ENCODE measurements at regions not wholly inside any gene's neighbourhood (a gene's known extent, or its start where the extent isn't known, plus 50 kb on each side); places are given as distances from the start of the nearest gene placed in this dataset.
"Not testable (repeated sequence)": the region's sequence is repeated elsewhere in the genome, so short reads cannot be mapped to it uniquely, and the experiment has no call there.

DNA sequence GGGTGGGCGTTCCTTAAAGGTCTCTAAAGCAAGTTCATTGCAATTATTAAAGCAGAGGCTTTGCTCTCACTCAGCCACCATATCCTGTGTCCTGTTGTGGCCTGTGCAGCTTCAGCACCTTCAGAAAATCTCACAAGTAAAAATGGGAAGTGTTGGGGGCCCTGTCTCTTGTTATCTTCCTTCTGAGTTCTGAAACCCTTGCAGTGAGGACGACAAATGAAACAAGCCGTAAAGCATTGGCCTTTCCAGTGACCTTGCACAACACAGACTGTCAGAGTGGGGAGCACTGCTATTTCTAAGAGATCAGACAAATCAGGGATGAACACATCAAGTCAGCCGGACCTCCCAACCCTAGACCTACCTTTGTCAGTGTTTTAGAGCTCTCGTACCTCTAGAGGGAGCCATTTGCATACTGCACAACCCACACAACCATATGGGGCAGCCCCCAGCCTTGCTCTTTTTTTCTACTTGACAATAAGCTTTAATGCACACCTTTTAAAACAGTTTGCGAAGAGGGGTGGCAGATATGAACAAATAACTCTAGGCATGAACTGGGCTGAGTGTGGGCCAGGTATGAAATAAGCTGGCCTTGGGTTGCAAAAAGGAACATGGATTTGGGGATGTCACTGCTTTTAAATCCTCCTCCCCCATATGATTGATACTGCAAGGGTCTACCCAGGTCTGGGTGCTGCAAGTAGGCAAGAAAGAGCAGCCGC, 89.8 kb downstream of the KATNIP start:
- peak; percentile 30 for DNase-seq

- no peak for DNase-seq
Observed at GRCh38 chr16:27640277-27640600, 90.3 kb downstream of the KATNIP start.

DNA sequence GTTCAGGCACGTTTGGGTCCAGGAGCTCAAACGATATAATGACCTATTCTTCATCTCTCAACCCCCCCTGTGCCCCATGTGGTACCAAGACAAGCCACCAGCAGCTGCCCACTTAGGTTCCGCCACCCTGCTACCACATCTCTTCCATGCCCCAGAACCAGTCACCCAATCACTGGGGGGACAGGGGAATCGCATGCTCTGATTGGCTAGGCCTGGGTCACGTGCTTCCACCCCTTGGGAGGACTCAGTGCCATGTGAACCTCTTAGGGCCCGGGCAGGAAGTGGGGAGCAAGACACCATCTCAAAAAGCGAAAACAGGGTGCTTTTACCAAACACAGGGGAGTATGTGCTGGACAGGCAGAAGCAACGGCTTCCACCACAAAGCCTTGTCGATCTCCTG, 91.3 kb downstream of the KATNIP start:
- no peak for DNase-seq

DNA sequence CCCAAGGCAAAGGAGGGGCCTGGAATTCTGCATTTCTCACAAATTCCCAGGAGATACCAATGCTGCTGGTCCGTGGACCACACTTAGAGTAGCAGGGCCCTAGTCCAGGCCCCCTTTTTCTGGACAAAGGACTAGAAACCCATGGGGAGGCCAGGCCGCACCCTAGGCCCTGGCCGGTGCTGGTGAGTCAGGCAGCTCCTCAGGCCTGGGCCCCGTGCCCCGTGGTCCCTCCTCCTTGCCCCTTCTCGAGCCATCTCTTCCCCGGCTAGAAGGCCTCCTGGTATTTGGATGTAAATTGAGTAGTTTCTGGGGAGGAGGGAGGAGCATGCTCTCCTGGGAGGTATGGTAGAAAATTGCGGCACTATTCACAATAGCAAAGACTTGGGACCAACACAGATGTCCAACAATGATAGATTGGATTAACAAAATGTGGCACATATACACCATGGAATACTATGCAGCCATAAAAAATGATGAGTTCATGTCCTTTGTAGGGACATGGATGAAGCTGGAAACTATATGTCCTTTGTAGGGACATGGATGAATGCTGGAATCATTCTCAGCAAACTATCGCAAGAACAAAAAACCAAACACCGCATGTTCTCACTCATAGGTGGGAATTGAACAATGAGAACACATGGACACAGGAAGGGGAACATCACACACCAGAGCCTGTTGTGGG, 91.9 kb downstream of the KATNIP start:
- DNase-seq = not testable (repeated sequence)

DNA sequence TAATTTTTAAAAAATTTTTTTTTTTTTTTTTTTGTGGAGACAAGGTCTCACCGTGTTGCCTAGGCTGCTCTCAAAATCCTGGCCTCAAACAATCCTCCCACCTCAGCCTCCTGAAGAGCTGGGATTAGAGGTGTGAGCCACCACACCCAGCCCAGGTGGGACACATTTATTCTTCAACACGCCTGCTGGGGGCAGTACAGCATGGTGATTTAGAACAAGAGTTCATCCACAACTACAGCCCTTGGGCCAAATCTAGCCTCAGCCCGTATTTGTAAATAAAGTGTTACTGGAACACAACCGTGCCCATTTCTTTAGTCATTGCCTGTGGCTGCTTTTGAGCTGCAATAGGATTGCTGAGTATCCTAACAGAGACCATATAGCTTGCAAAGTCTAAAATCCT, 92.8 kb downstream of the KATNIP start:
- no peak for DNase-seq

- DNase-seq = no peak
Observed at GRCh38 chr16:27644165-27644564, 94.2 kb downstream of the KATNIP start.

- DNase-seq = no peak
Observed at GRCh38 chr16:27645396-27645795, 95.5 kb downstream of the KATNIP start.

GRCh38 chr16:27646806-27647205, 96.9 kb downstream of the KATNIP start:
- no peak for DNase-seq

DNA sequence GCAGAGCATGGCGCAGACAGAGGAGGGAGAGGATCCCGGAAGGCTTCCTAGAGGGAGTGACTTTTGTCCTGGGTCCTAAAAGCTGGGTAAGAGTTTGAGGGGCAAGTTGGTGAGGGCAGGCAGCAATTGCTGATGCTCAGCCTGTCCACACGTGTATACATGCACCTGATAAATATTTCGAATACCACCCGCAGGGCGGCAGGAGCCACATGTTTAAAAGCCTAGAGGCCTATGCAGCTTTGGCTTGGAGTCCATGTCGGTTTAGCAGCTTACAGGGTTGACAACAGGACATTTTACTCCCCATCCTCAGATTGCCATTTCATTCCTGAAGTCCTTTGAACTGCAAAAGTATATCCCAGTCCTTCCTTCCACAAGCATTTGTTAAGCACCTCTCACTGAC, 99.1 kb downstream of the KATNIP start:
- no peak for DNase-seq

DNA sequence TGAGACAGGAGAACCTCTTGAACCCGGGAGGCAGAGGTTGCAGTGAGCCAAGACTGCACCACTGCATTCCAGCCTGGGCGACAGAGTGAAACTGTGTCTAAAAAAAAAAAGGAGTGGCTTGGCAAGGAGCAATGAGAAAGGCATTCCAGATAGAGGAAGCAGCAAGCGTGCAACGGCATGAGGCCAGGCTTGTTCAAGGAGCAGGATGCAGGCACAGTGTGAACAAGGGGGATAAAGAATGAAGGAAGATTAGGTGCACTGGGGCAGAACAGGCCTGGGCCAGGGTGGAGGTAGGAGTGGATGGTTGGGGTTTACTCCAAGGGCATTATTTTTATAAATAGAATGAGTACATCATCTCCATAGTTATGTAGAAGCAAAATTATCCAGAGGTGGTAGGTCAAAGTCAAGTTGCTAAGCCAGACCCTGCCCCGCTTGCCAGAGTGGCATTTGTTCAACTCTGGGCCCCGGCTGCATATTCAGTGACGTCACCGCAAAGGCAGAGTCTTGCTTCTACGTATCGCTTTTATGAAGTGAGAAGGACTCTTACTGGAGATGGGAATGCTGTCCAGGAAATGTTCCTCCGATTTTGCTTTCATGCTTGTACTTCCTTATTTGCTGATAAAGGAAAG, 100.2 kb downstream of the KATNIP start:
- no peak for DNase-seq

DNA sequence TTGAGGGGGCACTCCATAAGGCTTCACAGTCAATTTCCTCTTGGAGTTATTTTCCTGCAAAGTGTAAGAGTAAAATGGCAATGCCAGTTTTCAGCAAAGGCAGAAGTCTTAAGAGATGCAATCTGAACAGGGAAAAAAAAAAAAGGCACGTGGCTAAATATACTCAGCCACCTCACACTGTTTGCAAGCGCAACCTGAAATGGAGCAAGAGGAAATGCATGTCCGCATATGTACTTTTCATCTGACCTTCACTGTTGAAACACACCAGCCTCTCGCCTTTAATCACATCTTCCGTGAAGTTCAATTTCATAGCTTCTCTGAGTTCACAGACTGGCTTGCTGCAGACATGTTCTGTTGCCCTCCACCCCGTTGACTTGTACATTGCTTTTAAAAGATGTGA, 101.4 kb downstream of the KATNIP start:
- DNase-seq = no peak

DNA sequence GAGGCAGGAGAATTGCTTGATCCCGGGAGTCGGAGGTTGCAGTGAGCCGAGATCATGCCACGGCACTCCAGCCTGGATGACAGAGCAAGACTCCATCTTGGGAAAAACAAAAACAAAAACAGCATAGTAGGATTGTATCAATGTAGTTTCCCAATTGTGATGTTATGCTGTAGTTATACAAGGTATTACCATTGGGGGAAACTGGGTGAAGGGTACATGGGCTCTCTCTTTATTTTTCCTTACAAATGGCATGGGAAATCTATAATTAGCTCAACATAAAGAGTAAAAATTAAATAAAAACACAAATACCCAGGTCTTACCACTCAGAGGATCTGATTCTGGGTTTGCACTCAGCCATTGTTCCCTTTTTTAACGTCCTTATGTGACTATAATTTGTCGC, 107.9 kb downstream of the KATNIP start:
- no peak for DNase-seq

DNA sequence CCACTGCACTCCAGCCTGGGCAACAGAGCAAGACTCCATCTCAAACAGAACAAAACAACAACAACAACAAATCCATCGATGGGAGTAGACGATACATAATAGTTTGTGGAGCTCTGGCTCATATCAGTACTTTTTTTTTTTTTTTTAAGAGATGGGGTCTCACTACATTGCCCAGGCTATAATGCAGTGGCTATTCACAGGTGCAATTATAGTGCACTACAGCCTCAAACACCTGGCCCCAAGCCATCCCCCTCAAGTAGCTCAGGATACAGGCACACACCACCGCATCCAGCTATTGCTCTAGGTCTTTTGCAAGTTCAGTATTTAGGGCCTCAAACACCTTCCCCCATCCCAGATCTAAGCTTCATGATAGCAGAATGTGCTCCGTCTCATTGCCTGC, 110.6 kb downstream of the KATNIP start:
- no peak for DNase-seq

DNA sequence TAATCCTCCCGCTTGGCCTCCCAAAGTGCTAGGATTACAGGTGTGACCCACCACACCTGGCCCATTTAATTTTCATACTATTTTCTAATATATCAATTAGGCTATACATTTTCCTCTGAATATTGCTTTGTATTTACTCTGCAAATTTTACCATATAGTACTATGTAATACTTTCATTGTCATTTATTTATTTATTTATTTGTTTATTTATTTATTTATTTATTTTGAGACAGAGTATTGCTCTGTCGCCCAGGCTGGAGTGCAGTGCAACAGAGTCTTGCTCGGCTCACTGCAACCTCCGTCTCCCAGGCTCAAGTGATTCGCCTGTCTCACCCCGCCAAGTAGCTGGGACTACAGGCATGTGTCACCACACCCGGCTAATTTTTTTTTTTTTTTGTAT, 113.3 kb downstream of the KATNIP start:
- not testable (repeated sequence) for DNase-seq

GRCh38 chr16:27665881-27666280, 115.9 kb downstream of the KATNIP start:
- no peak for DNase-seq

DNA sequence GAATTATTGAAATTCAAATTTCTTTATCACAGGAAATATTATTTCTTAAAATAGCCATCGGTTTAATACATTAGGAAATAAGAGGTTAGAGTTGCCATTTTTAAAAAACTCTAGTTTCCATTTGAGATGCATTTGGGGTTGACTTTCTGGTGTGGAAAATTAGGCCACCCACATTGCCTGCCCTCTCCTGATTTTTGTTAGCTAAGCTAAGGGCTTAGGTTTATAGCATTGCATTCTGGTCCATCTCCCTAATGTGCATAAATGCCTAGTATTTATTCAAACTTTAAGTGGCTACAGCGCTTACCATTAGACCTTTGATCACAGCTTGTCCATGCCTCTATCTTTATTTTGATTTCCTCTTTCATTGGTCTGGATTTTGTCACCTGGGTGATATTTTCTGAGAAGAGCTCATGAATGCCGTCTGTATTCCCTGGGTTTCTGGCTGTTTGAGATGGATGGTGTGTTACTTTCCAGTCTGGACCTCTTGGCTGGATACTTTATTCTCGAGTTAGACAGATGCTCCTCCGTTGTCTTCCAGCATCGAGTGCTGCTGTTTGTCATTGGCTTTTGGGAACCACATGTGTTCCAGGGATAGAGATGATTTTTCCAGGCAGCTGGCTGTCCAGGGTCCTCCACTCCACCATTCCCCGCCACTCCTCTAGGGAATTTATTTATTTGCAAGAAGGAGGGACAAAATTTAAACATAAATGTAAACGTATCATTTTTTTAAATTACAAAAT, 120.3 kb downstream of the KATNIP start:
- no peak for DNase-seq

GRCh38 chr16:27671410-27671809, 121.5 kb downstream of the KATNIP start:
- no peak for DNase-seq

GRCh38 chr16:27676839-27677238, 126.9 kb downstream of the KATNIP start:
- no peak for DNase-seq

DNA sequence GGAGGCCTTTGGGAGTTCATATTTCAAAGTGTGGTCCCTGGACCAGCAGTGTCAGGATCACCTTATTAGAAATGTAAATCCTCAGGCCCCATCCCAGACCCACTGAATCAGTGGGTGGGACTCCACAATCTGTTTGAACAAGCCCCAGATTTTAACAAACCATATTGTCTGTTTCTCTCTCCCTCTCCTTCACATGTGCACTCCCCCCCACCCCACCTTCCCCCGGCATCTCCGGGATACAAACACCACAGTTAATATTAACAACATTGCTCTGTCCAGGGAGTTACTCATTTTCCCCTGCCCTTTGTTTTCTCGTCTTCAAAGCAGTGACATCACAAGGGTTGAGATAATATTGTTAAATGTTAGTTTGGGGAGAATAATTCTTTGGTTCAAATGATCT, 127.3 kb downstream of the KATNIP start:
- no peak for DNase-seq

DNA sequence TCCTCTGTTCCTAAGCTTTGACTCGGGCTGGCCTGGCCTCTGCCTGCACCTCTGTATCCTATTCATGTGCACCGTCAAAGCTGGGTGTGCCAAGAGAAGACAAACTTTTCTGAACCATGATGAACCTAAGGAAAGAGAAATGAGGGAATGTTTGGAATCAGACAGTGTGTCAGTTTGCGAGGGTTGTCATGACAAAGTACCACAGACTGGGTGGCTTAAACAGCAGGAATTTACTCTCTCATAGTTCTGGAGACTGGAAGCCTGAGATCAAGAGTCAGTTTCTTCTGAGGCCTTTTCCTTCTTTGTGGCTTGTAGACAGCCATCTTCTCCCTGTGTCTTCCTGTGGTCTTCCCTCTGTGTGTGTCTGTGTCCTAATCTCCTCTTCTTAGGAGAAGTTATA, 129.0 kb downstream of the KATNIP start:
- DNase-seq = no peak

DNA sequence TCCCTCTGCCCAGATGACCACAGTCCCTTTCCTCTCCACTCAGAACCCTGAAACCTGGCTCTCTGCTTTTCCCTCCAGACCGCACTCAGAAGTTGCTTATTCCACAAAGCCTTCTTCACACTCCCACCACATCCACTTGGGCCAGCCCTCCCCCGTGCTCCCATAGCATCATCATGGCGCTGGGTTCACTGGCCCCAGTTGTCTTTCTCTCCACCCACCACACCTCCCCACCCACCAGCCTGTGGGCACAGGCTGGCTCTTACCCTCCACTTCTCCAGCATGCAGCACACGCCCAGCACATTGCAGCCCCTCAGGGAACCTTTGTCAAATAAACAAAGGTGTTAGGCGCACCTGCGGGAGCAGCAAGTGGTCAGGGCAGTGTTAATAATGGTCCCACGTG, 130.0 kb downstream of the KATNIP start:
- no peak for DNase-seq

DNA sequence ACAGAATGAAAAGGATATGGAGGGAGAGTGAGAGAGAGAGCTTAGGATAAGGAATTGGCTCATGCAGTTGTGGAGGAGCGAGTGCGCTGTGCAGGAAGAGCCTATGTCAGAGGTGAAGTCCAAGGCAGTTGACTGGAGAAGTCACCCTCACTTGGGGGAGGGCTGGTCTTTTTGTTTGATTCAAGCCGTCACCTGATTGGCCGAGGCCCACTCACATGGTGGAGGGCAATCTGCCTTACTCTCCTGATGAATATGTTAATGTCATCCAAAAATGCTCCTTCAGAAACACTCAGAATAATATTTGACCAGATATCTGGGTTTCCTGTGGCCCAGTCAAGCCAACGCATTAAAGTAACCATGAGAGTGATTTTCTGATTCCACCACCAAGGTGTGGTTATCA, 131.7 kb downstream of the KATNIP start:
- DNase-seq = no peak

DNA sequence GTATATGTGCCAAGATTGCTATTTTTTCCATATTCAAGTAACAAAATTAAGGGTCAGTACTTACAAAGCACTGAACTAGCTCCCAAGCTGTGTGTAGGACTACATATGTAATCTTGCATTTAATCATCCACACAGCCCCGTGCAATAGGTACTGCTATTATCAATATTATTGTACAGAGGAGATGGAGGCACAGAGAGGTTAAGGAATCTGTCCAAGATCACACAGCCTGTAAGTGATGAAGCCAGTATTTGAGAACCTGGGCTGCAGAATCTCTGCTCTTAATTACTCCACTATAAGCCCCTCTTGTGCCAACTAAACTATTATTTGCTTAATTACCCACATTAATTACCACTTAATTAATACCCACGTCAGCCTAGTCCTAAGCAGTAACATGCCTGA, 134.1 kb downstream of the KATNIP start:
- DNase-seq = no peak

GRCh38 chr16:27685807-27686206, 135.9 kb downstream of the KATNIP start:
- DNase-seq = no peak
